H9 (cell line): ENCODE measurements at regions not wholly inside any gene's neighbourhood (a gene's known extent, or its start where the extent isn't known, plus 50 kb on each side); places are given as distances from the start of the nearest gene placed in this dataset.

ENCODE experiments used
- DNase-seq: peaks from one replicate; pipeline ENCODE4 v3.0.0-alpha.2; 2017
- H2AFZ ChIP-seq: one replicate; pipeline ENCODE4 v1.6.1; 2013; ENCODE audit warnings: mild to moderate bottlenecking, low read length, control low read depth, moderate library complexity
- H2AK5ac ChIP-seq: 2 replicates; pipeline ENCODE4 v1.6.1; 2013; ENCODE audit warnings: low read length, control low read depth, mixed read lengths; ENCODE audit not compliant: insufficient read length
- H2BK120ac ChIP-seq: one replicate; pipeline ENCODE4 v1.6.1; 2013; ENCODE audit warnings: low read depth, mild to moderate bottlenecking, low read length, control low read depth, inconsistent platforms; ENCODE audit not compliant: poor library complexity, severe bottlenecking
- H2BK12ac ChIP-seq: 2 replicates; pipeline ENCODE4 v1.6.1; 2013; ENCODE audit warnings: low read length, control low read depth, mixed read lengths, low read depth; ENCODE audit not compliant: insufficient read length
- H2BK15ac ChIP-seq: 2 replicates; pipeline ENCODE4 v1.6.1; 2013; ENCODE audit warnings: low read depth, low read length, control low read depth
- H2BK20ac ChIP-seq: one replicate; pipeline ENCODE4 v1.6.1; 2013; ENCODE audit warnings: low read depth, mild to moderate bottlenecking, low read length, control low read depth, inconsistent platforms; ENCODE audit not compliant: poor library complexity, severe bottlenecking
- H2BK5ac ChIP-seq: 2 replicates; pipeline ENCODE4 v1.6.1; 2013; ENCODE audit warnings: low read length, control low read depth, mixed read lengths; ENCODE audit not compliant: insufficient read length
- H3K14ac ChIP-seq: 2 replicates; pipeline ENCODE4 v1.6.1; 2013; ENCODE audit warnings: low read length, control low read depth; ENCODE audit not compliant: insufficient read depth
- H3K18ac ChIP-seq: 2 replicates; pipeline ENCODE4 v1.6.1; 2013; ENCODE audit warnings: low read depth, mild to moderate bottlenecking, mixed read lengths, low read length, control low read depth; ENCODE audit not compliant: insufficient read length
- H3K23ac ChIP-seq: 2 replicates; pipeline ENCODE4 v1.6.1; 2013; ENCODE audit warnings: low read length, control low read depth, mixed read lengths, low read depth; ENCODE audit not compliant: insufficient read length
- H3K23me2 ChIP-seq: 2 replicates; pipeline ENCODE4 v1.6.1; 2013; ENCODE audit warnings: low read depth, mild to moderate bottlenecking, mixed read lengths, low read length, control low read depth; ENCODE audit not compliant: insufficient read length, poor library complexity, severe bottlenecking
- H3K27ac ChIP-seq: 2 replicates; pipeline ENCODE4 v1.5.1; 2013; ENCODE audit warnings: low read length, control low read depth, mixed read lengths, low read depth; ENCODE audit not compliant: insufficient read length
- H3K27me3 ChIP-seq: 2 replicates; pipeline ENCODE4 v1.6.1; 2013; ENCODE audit warnings: low read length, control low read depth, inconsistent platforms; ENCODE audit not compliant: insufficient read depth
- H3K4ac ChIP-seq: 2 replicates; pipeline ENCODE4 v1.6.1; 2013; ENCODE audit warnings: low read depth, mild to moderate bottlenecking, control low read depth, inconsistent platforms, low read length, moderate library complexity
- H3K4me1 ChIP-seq: 2 replicates; pipeline ENCODE4 v1.6.1; 2013; ENCODE audit warnings: low read length, control low read depth, inconsistent platforms; ENCODE audit not compliant: insufficient read depth
- H3K4me2 ChIP-seq: 2 replicates; pipeline ENCODE4 v1.6.1; 2013; ENCODE audit warnings: low read length, control low read depth, mixed read lengths; ENCODE audit not compliant: insufficient read length, insufficient read depth
- H3K56ac ChIP-seq: 2 replicates; pipeline ENCODE4 v1.6.1; 2013; ENCODE audit warnings: low read depth, mild to moderate bottlenecking, mixed read lengths, low read length, control low read depth; ENCODE audit not compliant: insufficient read length
- H3K79me1 ChIP-seq: 2 replicates; pipeline ENCODE4 v1.6.1; 2013; ENCODE audit warnings: low read depth, mild to moderate bottlenecking, moderate library complexity, low read length, control low read depth, inconsistent platforms; ENCODE audit not compliant: insufficient read depth, poor library complexity, severe bottlenecking
- H3K79me2 ChIP-seq: 2 replicates; pipeline ENCODE4 v1.6.1; 2013; ENCODE audit warnings: low read length, control low read depth, inconsistent platforms; ENCODE audit not compliant: insufficient read depth
- H3K9ac ChIP-seq: 2 replicates; pipeline ENCODE4 v1.6.1; 2013; ENCODE audit warnings: low read length, control low read depth, mixed read lengths; ENCODE audit not compliant: insufficient read length; ENCODE audit errors: extremely low read depth
- H3K9me3 ChIP-seq: one replicate; pipeline ENCODE4 v1.6.1; 2013; ENCODE audit warnings: low read depth, low read length, inconsistent platforms; ENCODE audit not compliant: control insufficient read depth
- H3T11ph ChIP-seq: one replicate; pipeline ENCODE4 v1.6.1; 2013; ENCODE audit warnings: mild to moderate bottlenecking, low read length, control low read depth, inconsistent platforms
- H4K20me1 ChIP-seq: one replicate; pipeline ENCODE4 v1.6.1; 2013; ENCODE audit not compliant: control insufficient read depth, insufficient read length, insufficient read depth
- H4K5ac ChIP-seq: 2 replicates; pipeline ENCODE4 v1.6.1; 2013; ENCODE audit warnings: low read depth, mild to moderate bottlenecking, mixed read lengths, low read length, control low read depth; ENCODE audit not compliant: insufficient read length
- H4K8ac ChIP-seq: replicated peaks from 2 replicates; pipeline ENCODE4 v1.6.1; 2013; ENCODE audit warnings: low read length, control low read depth, mixed read lengths, low read depth; ENCODE audit not compliant: insufficient read length
- H4K91ac ChIP-seq: 2 replicates; pipeline ENCODE4 v1.6.1; 2013; ENCODE audit warnings: low read depth, mild to moderate bottlenecking, moderate library complexity, mixed read lengths, low read length, control low read depth; ENCODE audit not compliant: insufficient read length
- H3K27ac Mint-ChIP-seq, 3 experiments: 2 replicates in 2 of 3; 3 replicates in 1 of 3; pipeline ENCODE4 v1.8.0; 2020 to 2021; ENCODE audit warnings: mixed read lengths in 3 of 3, mild to moderate bottlenecking in 1 of 3, moderate library complexity in 1 of 3
- H3K27me3 Mint-ChIP-seq: 2 replicates; pipeline ENCODE4 v1.8.0; 2021; ENCODE audit warnings: low read depth, mild to moderate bottlenecking, moderate library complexity, mixed read lengths
- H3K36me3 Mint-ChIP-seq, 3 experiments: 2 replicates in 2 of 3; 3 replicates in 1 of 3; pipeline ENCODE4 v1.8.0; 2020 to 2021; ENCODE audit warnings: low read depth in 3 of 3, mixed read lengths in 3 of 3; ENCODE audit not compliant: insufficient read depth in 1 of 3
- H3K4me1 Mint-ChIP-seq, 2 experiments: 2 replicates each; pipeline ENCODE4 v1.8.0; 2020; ENCODE audit warnings: mixed read lengths in 2 of 2
- H3K4me3 Mint-ChIP-seq, 2 experiments: 2 replicates in 1 of 2; 3 replicates in 1 of 2; pipeline ENCODE4 v1.8.0; 2020 to 2021; ENCODE audit warnings: mild to moderate bottlenecking in 2 of 2, mixed read lengths in 2 of 2, moderate library complexity in 1 of 2
- H3K9me3 Mint-ChIP-seq, 2 experiments: 2 replicates in 1 of 2; 3 replicates in 1 of 2; pipeline ENCODE4 v1.8.0; 2020; ENCODE audit warnings: mild to moderate bottlenecking in 2 of 2, mixed read lengths in 2 of 2, moderate library complexity in 1 of 2
- CTCF ChIP-seq: fragments of 200-600 bp; sonication (generic); conservative IDR thresholded peaks from 3 replicates; pipeline ENCODE4 v1.8.0; 2021; ENCODE audit warnings: antibody characterized with exemption, mild to moderate bottlenecking
- WGBS: extraction: QIAGEN DNeasy Blood & Tissue Kit; methylation state at CpG from one replicate; pipeline ENCODE4 v1.1.7; 2013; ENCODE audit warnings: missing lambda C conversion rate, low lambda C conversion rate, mixed read lengths; ENCODE audit not compliant: insufficient read length; ENCODE audit errors: extremely low coverage; 5-methylcytosine and 5-hydroxymethylcytosine counted together

GRCh38 chr3:189056646-189057335, 115.0 kb upstream of the TPRG1 start:
- Histone ChIP-seq H3K79me1 (no peaks in the 10 kb centered on the region), H4K20me1 (no peaks in the 10 kb centered on the region), H3K27me3 (no peaks in the 10 kb centered on the region), H3T11ph (no peak overlapping the region), H2AK5ac (no peak overlapping the region), H4K5ac (no peak overlapping the region), H2AFZ (no peak overlapping the region), H3K9ac (no peak overlapping the region), H2BK20ac (no peak overlapping the region), H3K4ac (no peak overlapping the region), H3K14ac (no peak overlapping the region), H3K4me2 (no peak overlapping the region), H3K23me2 (no peaks in the 10 kb centered on the region), H3K27ac (no peak overlapping the region), H3K4me1 (no peaks in the 10 kb centered on the region), H4K8ac (no peak overlapping the region), H2BK12ac (no peak overlapping the region), H3K56ac (no peak overlapping the region), H3K18ac (no peak overlapping the region), H2BK15ac (no peak overlapping the region), H3K23ac (no peak overlapping the region), H2BK120ac (no peak overlapping the region), H3K9me3 (no peaks in the 10 kb centered on the region), H3K79me2 (no peaks in the 10 kb centered on the region), H2BK5ac (no peak overlapping the region), H4K91ac (no peak overlapping the region)
- H3K4me3 Mint-ChIP-seq = no peak overlapping the region
- no CpG with 5 or more reads among the region's 3 CpGs for WGBS
- no peak for DNase-seq
- no peak overlapping the region for H3K27ac Mint-ChIP-seq
- no peaks in the 10 kb centered on the region for H3K36me3 Mint-ChIP-seq
- no peaks in the 10 kb centered on the region for H3K4me1 Mint-ChIP-seq
- H3K9me3 Mint-ChIP-seq = peaks cover 3 to 4% of the 10 kb centered on the region in 2 experiments; a peak in 2 of 5 replicates
- TF ChIP-seq CTCF = no peak
- no peaks in the 10 kb centered on the region; the same call in none of the 2 replicates for H3K27me3 Mint-ChIP-seq
